Stimulated activated CD4-positive, alpha-beta T cell treated with anti-CD3 and anti-CD28 coated beads, Interleukin-4, amount 100 ng/mL, for 48 hours (primary cell): ENCODE measurements at regions not wholly inside any gene's neighbourhood (a gene's known extent, or its start where the extent isn't known, plus 50 kb on each side); places are given as distances from the start of the nearest gene placed in this dataset.

Source experiments
- DNase-seq, 2 donors: peaks; one replicate each; pipeline ENCODE4 v3.0.0-alpha.2; 2020; ENCODE audit warnings: low read depth in 2 of 2

GRCh38 chr2:212945526-212945925 lies 205.9 kb downstream of the IKZF2 start:
- no peak for DNase-seq

- DNase-seq = no peak
Observed at GRCh38 chr2:212943351-212943750, 208.1 kb downstream of the IKZF2 start.

- no peak for DNase-seq
Observed at GRCh38 chr2:212941361-212941760, 210.1 kb downstream of the IKZF2 start.

GRCh38 chr2:212940816-212941215 lies 210.6 kb downstream of the IKZF2 start:
- no peak for DNase-seq

- no peak for DNase-seq
Observed at GRCh38 chr2:212939777-212940531, 211.5 kb downstream of the IKZF2 start.

- no peak for DNase-seq
Observed at GRCh38 chr2:212938144-212938793, 213.1 kb downstream of the IKZF2 start.

GRCh38 chr2:212936572-212936971 lies 214.8 kb downstream of the IKZF2 start:
- no peak for DNase-seq

- DNase-seq = no peak
Observed at GRCh38 chr2:212935752-212936151, 215.7 kb downstream of the IKZF2 start.

- DNase-seq = no peak
Observed at GRCh38 chr2:212931271-212931670, 220.1 kb downstream of the IKZF2 start.

GRCh38 chr2:212930556-212931260 lies 220.7 kb downstream of the IKZF2 start:
- no peak for DNase-seq

GRCh38 chr2:212929971-212930370 lies 221.4 kb downstream of the IKZF2 start:
- no peak for DNase-seq

- no peak for DNase-seq
Observed at GRCh38 chr2:212929116-212929515, 222.3 kb downstream of the IKZF2 start.

- no peak for DNase-seq
Observed at GRCh38 chr2:212928681-212929080, 222.7 kb downstream of the IKZF2 start.

GRCh38 chr2:212926940-212927339 lies 224.5 kb downstream of the IKZF2 start:
- no peak for DNase-seq

- DNase-seq = no peak
Observed at GRCh38 chr2:212923393-212923792, 228.0 kb downstream of the IKZF2 start.

GRCh38 chr2:212922701-212923100 lies 228.7 kb downstream of the IKZF2 start:
- no peak for DNase-seq

- DNase-seq = no peak
Observed at GRCh38 chr2:212921711-212922110, 229.7 kb downstream of the IKZF2 start.

GRCh38 chr2:212921061-212921460 lies 230.4 kb downstream of the IKZF2 start:
- DNase-seq = no peak

GRCh38 chr2:212919238-212919637 lies 232.2 kb downstream of the IKZF2 start:
- no peak for DNase-seq

- DNase-seq = no peak
Observed at GRCh38 chr2:212918336-212918735, 233.1 kb downstream of the IKZF2 start.

- DNase-seq = no peak
Observed at GRCh38 chr2:212915121-212915782, 236.2 kb downstream of the IKZF2 start.

- DNase-seq = no peak
Observed at GRCh38 chr2:212914392-212914791, 237.0 kb downstream of the IKZF2 start.
